ENCODE measurements at regions not wholly inside any gene's neighbourhood (a gene's known extent, or its start where the extent isn't known, plus 50 kb on each side); places are given as distances from the start of the nearest gene placed in this dataset.

DNA sequence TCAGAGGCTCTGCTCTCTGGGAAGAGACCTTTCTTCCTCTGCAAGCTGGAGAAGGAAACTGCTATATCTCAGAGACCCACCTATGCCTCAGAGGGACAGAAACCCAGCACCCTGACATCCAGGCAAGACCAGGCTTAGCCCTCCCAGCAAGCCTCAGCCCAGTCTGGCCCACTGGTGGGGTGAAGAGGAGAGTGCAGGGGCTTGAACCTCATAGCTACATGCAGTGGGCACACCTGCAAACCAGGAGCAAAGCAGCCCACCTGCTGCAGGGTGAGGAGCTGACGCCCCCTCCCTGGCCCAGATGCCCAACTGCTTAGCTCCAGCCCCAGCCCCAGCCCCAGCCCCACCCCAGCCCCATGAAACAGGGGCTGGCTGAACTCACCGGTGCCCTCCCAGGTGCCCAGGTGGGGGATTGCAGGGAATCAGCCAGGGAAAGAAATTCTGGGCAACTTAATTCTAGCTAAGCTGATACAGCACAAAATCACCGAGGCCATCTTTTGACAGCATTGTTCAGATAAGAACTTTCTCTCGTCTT lies 246.8 kb downstream of the BUD13 start:
- 39% methylated on average over 2 of the region's 4 CpGs for WGBS (ENCODE audit: low lambda C conversion rate)

DNA sequence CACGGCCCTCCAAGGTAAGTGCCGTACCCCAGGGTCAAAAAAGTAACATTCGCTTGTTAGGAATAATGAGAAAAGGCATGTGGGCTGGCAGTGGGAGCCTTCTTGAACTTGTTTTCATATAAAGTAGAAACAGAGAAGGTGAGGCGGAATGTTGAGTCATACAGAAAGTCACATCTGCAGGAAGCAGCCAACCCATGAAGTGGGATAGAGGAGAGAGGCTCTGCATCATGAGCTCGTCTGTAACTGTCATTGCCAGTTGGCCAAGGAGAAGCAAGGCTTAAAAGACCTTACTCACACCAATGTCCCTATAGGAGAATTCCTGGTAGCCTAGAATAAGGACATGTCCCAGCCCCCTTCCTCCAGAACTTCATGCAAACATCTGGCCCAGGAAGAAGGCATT lies 253.3 kb downstream of the BUD13 start:
- Histone ChIP-seq H3K9me3 (ENCODE audit: low read length) (no peaks in the 10 kb centered on the region), H2AFZ (ENCODE audit: low read length) (no peak overlapping the region), H3K27ac (ENCODE audit: extremely low read length, insufficient read depth, low read length) (no peak overlapping the region), H3K4me3 (replicated peaks in 1 of 3; ENCODE audit: insufficient read depth in 1 of 3, low read depth in 2 of 3, low read length in 3 of 3) (no peak overlapping the region), H3K4me2 (ENCODE audit: low read depth, low read length) (no peak overlapping the region), H4K20me1 (ENCODE audit: insufficient read depth, low read length) (no peaks in the 10 kb centered on the region), H3K36me3 (replicated peaks in 1 of 2; ENCODE audit: control insufficient read depth in 1 of 2, insufficient read depth in 2 of 2, low read length in 2 of 2) (no peaks in the 10 kb centered on the region), H3K79me2 (ENCODE audit: insufficient read depth, low read length) (no peaks in the 10 kb centered on the region), H3K4me1 (ENCODE audit: insufficient read depth, low read length) (no peaks in the 10 kb centered on the region), H3K27me3 (ENCODE audit: control insufficient read depth in 1 of 2, insufficient read depth in 2 of 2, low read length in 2 of 2) (no peaks in the 10 kb centered on the region; a peak in 1 of 5 replicates), H3K9ac (ENCODE audit: insufficient read depth, low read depth, low read length) (no peak overlapping the region)
- ATAC-seq (no peak), FAIRE-seq (no peak), DNase-seq (ENCODE audit: low spot score) (no peak)
- WGBS (ENCODE audit: low lambda C conversion rate), result 51% methylated on average over 5 of the region's 5 CpGs
- CTCF ChIA-PET (ENCODE audit: low intra/inter-chr PET ratio, low total read pairs), result no interaction called here
- no TSS peak for BruUV-seq (replicated peaks)
- POLR2A ChIA-PET, result no interaction called here
- in situ Hi-C loops (cut with HindIII; ENCODE audit: extremely low pct_ligation_motif_present, low pct_unique_long_range_greater_than_20kb) (loop anchor here (5.0 kb wide), 1 partner anchor 173 kb away; no protein-coding TSS in a partner anchor), intact Hi-C loops (cut with micrococcal nuclease; ENCODE audit: unreplicated experiment) (no loop called here)
- TF ChIP-seq ZNF777 (CRISPR knock-in tag; IDR thresholded peaks at IDR 0.05), result no peak
- TF ChIP-seq, protein P1, sequence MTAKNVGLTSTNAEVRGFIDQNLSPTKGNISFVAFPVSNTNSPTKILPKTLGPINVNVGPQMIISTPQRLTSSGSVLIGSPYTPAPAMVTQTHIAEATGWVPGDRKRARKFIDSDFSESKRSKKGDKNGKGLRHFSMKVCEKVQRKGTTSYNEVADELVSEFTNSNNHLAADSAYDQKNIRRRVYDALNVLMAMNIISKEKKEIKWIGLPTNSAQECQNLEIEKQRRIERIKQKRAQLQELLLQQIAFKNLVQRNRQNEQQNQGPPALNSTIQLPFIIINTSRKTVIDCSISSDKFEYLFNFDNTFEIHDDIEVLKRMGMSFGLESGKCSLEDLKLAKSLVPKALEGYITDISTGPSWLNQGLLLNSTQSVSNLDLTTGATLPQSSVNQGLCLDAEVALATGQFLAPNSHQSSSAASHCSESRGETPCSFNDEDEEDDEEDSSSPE (CRISPR knock-in tag; IDR thresholded peaks at IDR 0.05), result no peak
- TF ChIP-seq, protein P2, sequence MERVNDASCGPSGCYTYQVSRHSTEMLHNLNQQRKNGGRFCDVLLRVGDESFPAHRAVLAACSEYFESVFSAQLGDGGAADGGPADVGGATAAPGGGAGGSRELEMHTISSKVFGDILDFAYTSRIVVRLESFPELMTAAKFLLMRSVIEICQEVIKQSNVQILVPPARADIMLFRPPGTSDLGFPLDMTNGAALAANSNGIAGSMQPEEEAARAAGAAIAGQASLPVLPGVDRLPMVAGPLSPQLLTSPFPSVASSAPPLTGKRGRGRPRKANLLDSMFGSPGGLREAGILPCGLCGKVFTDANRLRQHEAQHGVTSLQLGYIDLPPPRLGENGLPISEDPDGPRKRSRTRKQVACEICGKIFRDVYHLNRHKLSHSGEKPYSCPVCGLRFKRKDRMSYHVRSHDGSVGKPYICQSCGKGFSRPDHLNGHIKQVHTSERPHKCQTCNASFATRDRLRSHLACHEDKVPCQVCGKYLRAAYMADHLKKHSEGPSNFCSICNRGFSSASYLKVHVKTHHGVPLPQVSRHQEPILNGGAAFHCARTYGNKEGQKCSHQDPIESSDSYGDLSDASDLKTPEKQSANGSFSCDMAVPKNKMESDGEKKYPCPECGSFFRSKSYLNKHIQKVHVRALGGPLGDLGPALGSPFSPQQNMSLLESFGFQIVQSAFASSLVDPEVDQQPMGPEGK (CRISPR knock-in tag; IDR thresholded peaks at IDR 0.05), result no peak
- no peak for TF ChIP-seq ZNF570 (CRISPR knock-in tag; IDR thresholded peaks at IDR 0.05; ENCODE audit: borderline replicate concordance)
- no peak for TF ChIP-seq YEATS4 (CRISPR knock-in tag; IDR thresholded peaks at IDR 0.05; ENCODE audit: borderline replicate concordance)
- no peak for TF ChIP-seq MXI1 (IDR thresholded peaks at IDR 0.05; ENCODE audit: borderline replicate concordance, low read depth, low read length)
- TF ChIP-seq ATM (IDR thresholded peaks at IDR 0.05; ENCODE audit: borderline replicate concordance), result no peak
- TF ChIP-seq, protein P3, sequence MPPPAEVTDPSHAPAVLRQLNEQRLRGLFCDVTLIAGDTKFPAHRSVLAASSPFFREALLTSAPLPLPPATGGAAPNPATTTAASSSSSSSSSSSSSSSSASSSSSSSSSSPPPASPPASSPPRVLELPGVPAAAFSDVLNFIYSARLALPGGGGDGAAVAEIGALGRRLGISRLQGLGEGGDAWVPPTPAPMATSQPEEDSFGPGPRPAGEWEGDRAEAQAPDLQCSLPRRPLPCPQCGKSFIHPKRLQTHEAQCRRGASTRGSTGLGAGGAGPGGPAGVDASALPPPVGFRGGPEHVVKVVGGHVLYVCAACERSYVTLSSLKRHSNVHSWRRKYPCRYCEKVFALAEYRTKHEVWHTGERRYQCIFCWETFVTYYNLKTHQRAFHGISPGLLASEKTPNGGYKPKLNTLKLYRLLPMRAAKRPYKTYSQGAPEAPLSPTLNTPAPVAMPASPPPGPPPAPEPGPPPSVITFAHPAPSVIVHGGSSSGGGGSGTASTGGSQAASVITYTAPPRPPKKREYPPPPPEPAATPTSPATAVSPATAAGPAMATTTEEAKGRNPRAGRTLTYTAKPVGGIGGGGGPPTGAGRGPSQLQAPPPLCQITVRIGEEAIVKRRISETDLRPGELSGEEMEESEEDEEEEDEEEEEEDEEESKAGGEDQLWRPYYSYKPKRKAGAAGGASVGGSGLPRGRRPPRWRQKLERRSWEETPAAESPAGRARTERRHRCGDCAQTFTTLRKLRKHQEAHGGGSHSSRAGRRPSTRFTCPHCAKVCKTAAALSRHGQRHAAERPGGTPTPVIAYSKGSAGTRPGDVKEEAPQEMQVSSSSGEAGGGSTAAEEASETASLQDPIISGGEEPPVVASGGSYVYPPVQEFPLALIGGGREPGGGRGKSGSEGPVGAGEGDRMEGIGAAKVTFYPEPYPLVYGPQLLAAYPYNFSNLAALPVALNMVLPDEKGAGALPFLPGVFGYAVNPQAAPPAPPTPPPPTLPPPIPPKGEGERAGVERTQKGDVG (CRISPR knock-in tag; IDR thresholded peaks at IDR 0.05; ENCODE audit: borderline replicate concordance), result no peak
- no peak for TF ChIP-seq BRCA1 (CRISPR knock-in tag; IDR thresholded peaks at IDR 0.05)

More for the DNA sequence above, 246.8 kb downstream of the BUD13 start:
- H3K4me2 ChIP-seq (ENCODE audit: low read depth, low read length), result no peak overlapping the region
- no TSS peak for BruUV-seq (replicated peaks)
- no peaks in the 10 kb centered on the region; a peak in 1 of 5 replicates for H3K27me3 ChIP-seq (ENCODE audit: control insufficient read depth in 1 of 2, insufficient read depth in 2 of 2, low read length in 2 of 2)
- H3K9ac ChIP-seq (ENCODE audit: insufficient read depth, low read depth, low read length), result no peak overlapping the region
- no peaks in the 10 kb centered on the region for H4K20me1 ChIP-seq (ENCODE audit: insufficient read depth, low read length)
- H3K27ac ChIP-seq (ENCODE audit: extremely low read length, insufficient read depth, low read length), result no peak overlapping the region
- no peak for TF ChIP-seq THAP11 (CRISPR knock-in tag; IDR thresholded peaks at IDR 0.05)
- no peak for TF ChIP-seq SKI (IDR thresholded peaks at IDR 0.05; ENCODE audit: partially characterized antibody)
- no peak for TF ChIP-seq RBM39 (IDR thresholded peaks at IDR 0.05; ENCODE audit: low read depth, low read length, poor library complexity, severe bottlenecking)
- TF ChIP-seq ZNF251 (CRISPR knock-in tag; IDR thresholded peaks at IDR 0.05), result no peak
- TF ChIP-seq ZMYM4 (CRISPR knock-in tag; IDR thresholded peaks at IDR 0.05), result no peak
- no peak for TF ChIP-seq ZNF329 (CRISPR knock-in tag; IDR thresholded peaks at IDR 0.05; ENCODE audit: low read depth)
- no peak for TF ChIP-seq ZNF644 (CRISPR knock-in tag; IDR thresholded peaks at IDR 0.05; ENCODE audit: low read depth)
- no peak for TF ChIP-seq CREB1 (IDR thresholded peaks at IDR 0.05)
- TF ChIP-seq CREB1 (CRISPR knock-in tag; IDR thresholded peaks at IDR 0.05), result no peak
- no peak for TF ChIP-seq MED8 (CRISPR knock-in tag; IDR thresholded peaks at IDR 0.05; ENCODE audit: insufficient replicate concordance)
- no peaks in the 10 kb centered on the region for H3K9me3 ChIP-seq (ENCODE audit: low read length)
- H3K4me1 ChIP-seq (ENCODE audit: insufficient read depth, low read length), result no peaks in the 10 kb centered on the region
- no peaks in the 10 kb centered on the region for H3K79me2 ChIP-seq (ENCODE audit: insufficient read depth, low read length)
- no peak for DNase-seq (ENCODE audit: low spot score)
- ChIA-PET POLR2A (no interaction called here), CTCF (ENCODE audit: low intra/inter-chr PET ratio, low total read pairs) (no interaction called here)
- ATAC-seq, result no peak
- in situ Hi-C loops (cut with HindIII; ENCODE audit: extremely low pct_ligation_motif_present, low pct_unique_long_range_greater_than_20kb), result no loop called here
- H2AFZ ChIP-seq (ENCODE audit: low read length), result no peak overlapping the region
- no peaks in the 10 kb centered on the region for H3K36me3 ChIP-seq (replicated peaks in 1 of 2; ENCODE audit: control insufficient read depth in 1 of 2, insufficient read depth in 2 of 2, low read length in 2 of 2)
- H3K4me3 ChIP-seq (replicated peaks in 1 of 3; ENCODE audit: insufficient read depth in 1 of 3, low read depth in 2 of 3, low read length in 3 of 3), result no peak overlapping the region
- FAIRE-seq, result no peak
- intact Hi-C loops (cut with micrococcal nuclease; ENCODE audit: unreplicated experiment), result no loop called here

All from HepG2 (cell line).